Colon (tissue), 2 donors: ENCODE measurements at regions not wholly inside any gene's neighbourhood (a gene's known extent, or its start where the extent isn't known, plus 50 kb on each side); places are given as distances from the start of the nearest gene placed in this dataset.

Source experiments
- FAIRE-seq: peaks from 2 replicates; lab custom pipeline; 2012; peaks lifted over from hg19 to GRCh38; lab: Jason Lieb, UNC
- donor health status: control.
- donor health status: control.

GRCh38 chr22:22148905-22149304 is 95.7 kb upstream of the VPREB1 start:
- no peak for FAIRE-seq

GRCh38 chr22:22144858-22145257 is 99.7 kb upstream of the VPREB1 start:
- FAIRE-seq: no peak

GRCh38 chr22:22143448-22143847 is 101.1 kb upstream of the VPREB1 start:
- FAIRE-seq: no peak

GRCh38 chr22:22142661-22143060 is 101.9 kb upstream of the VPREB1 start:
- FAIRE-seq: no peak

DNA sequence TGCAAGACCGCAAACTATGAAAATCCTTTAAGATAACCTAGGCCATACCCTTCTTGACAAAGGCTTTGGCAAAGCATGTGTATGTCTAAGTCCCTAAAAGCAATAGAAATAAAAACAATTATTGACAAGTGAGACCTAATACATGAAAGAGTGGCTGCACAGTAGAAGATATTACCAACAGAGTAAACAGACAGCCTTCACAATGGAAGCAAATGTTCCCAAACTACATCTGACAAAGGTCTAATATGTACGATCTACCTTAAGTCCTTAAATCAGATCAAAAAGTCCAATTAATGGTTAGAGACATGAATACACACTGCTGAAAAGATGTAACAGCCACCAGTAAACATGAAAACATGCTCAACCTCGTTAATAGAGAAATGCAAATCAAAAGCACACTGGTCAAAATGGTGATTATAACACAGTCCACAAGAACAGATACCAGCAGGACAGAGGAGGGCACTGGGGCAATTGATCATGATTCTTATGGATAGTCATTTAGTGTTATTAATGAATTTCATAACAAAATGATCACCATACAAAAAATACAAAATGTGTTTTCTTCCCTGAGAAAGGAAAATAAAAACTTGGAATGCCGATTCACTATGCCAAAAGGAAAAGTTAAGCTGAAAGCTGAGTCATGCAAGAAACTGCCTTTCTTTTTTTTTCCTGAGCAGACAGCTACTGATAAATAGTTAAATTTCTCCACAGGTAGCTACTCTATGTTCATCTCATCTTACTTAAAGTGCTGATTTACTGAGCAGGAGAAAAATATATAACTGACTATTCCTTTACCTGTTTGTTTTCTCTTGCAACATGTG is 102.6 kb upstream of the VPREB1 start:
- no peak for FAIRE-seq

DNA sequence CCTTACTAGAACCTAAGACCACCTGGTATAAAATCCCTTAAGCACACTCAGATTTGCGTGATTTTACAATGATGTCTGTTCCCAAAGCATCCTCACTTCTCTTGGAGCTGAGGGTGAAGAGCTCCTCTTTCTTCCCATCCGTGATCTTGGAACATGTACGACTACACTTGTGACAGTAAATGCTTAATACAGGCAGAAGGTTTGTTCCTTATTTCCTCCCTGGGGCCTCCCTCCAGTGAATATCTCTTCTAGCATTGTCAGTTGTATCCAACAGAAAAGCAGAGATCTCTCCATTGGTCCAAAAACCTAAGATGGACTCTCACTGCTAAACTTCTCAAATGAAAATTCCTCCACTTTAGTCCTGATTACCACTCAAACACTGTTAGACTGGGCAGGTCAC is 103.6 kb upstream of the VPREB1 start:
- FAIRE-seq: no peak

DNA sequence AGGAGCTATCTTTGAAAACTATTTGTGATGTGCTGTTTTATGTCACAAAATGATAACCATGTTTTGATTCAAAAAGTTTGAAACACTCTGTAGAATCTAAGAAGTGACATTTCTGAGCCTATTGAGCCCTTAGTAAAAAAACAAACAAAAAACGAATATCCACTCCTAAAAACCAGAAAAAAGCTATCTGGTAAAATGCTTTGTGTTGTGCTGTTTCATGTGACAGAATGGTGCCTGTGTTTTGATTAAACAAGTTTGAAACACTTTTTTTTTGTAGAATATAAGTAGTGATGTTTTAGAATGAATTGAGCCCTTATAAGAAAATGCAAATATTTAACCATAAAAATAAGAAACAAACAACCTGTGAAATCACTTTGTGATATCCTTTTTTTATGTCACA is 105.2 kb upstream of the VPREB1 start:
- no peak for FAIRE-seq

DNA sequence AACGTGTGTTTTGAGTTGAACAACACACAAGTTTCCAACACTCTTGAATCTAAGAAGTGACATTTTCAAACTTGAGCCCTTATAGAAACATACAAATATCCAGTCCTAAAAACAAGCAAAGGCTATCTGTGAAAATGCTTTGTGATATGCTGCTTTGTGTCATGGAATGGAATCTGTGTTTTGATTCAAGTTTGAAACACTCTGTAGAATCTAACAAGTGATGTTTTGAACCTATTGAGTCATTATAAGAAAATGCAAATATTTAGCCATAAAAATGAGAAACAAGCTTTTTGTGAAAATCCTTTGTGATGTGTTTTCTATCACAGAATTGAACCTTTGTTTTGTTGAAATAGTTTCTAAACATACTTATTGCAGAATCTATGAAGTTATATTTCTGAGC is 105.7 kb upstream of the VPREB1 start:
- FAIRE-seq: no peak

DNA sequence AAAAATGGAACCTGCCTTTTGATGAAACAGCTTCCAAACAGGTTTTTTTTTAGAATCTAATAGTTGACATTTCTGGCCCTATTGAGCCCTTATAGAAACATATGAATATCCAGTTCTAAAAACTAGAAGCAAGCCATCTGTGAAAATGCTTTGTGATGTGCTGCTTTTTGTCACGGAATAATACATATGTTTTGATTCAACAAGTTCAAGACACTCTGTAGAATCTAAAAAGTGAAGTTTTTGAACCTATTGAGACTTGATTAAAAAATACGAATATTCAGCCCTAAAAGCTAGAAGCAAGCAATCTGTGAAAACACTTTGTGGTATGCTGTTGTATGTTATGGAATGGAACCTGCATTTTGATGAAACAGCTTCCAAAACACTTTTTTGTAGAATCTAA is 106.7 kb upstream of the VPREB1 start:
- FAIRE-seq: no peak

DNA sequence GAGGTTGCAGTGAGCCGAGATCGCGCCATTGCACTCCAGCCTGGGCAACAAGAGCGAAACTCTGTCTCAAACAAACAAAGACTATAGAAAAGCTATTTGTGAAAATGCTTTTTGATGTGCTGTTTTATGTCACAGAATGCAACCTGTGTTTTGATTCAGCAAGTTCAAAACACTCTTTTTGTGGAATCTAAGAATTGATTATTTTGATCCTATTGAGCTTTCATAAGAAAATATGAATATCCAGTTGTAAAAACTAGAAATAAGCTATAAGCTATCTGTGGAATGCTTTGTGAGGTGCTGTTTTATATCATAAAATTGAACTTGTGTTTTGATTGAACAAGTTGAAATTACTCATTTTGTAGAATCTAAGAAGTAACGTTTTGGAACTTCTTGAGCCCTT is 110.7 kb upstream of the VPREB1 start:
- FAIRE-seq: no peak

DNA sequence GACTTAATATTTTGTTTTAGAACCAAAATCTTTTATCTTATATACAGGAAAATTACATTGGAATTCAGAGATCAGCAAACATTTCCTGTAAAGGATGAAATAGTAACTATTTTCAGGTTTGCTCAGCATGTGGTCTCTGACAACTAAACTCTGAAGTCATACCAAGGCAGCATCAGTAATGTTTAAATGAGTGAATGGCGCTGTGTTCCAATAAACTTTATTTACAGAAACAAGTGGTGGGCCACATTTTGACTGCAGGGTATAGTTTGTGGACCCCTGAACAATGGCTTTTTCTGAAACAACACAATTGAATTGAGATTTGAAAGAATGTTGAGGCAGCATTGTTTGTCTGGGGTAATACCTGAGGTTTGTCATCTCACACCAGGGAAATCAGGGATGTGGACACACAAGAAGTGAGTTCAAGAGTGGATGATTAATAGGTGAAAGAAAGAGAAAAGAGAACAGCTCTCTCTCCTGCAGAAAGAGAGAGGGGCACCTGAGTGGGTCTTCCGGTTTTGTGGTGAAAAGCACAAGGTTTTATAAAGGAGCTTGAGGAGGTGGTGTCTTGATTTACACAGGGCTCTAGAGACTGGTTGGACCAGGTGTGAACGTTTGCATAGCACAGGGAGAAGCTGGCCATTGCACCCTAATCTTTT is 113.5 kb upstream of the VPREB1 start:
- no peak for FAIRE-seq

DNA sequence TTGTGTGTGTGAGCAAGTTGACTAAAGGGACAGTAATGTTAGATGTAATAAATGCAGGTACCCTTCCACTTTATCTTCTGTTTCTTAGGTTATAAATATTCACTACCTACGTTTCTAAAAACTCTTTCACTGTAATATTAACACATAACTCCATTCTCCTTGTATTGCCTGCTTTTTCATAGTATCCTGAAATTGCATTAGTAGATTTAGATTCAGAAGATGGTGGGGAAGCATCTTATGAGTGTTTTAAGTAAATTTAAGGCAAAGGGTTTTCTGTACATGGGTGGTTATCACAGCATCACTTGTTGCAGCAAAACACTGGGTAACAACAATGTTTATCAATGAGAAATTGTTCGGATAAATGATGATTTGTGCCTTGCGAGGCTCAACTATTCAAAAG is 115.2 kb upstream of the VPREB1 start:
- FAIRE-seq: no peak

DNA sequence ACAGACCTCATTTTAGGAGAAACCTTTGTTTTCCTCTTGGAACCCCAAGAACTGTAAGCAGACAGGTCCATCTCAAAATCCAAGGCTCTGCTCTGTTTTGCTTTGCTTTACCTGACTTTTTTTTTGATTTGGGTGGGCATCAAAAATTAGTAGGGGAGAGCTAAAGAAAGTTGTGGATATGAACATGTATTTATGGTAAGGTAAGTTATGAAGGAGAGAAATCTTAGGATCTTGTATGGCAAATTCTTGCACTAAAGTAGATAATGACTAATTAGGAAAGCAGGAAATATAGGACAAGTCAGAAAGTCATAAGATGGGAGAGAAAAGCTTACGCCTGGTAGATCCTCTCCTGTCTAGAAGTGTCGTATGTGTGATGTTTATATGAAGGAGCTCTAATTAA is 116.1 kb upstream of the VPREB1 start:
- no peak for FAIRE-seq

GRCh38 chr22:22127100-22127499 is 117.5 kb upstream of the VPREB1 start:
- FAIRE-seq: no peak

- no peak for FAIRE-seq
Observed at GRCh38 chr22:22125579-22126468, 118.8 kb upstream of the VPREB1 start.

GRCh38 chr22:22125028-22125578 is 119.5 kb upstream of the VPREB1 start:
- FAIRE-seq: no peak

- no peak for FAIRE-seq
Observed at GRCh38 chr22:22124374-22124773, 120.2 kb upstream of the VPREB1 start.

DNA sequence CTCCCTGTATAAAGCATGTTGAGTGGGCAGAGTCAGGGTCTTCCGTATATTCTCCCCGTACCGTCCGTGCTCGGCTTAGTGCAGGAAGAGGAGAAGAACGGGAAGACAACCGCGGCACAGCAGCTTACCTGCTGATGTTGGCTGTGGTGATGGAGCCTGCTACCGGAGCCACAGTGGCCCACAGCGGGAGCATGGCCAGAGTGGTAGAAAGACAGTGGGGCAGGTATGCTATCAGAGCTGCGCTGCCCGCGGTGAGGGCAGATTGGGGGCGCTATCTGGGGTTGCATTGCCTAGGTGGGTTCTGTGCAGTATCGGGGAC is 120.7 kb upstream of the VPREB1 start:
- no peak for FAIRE-seq

DNA sequence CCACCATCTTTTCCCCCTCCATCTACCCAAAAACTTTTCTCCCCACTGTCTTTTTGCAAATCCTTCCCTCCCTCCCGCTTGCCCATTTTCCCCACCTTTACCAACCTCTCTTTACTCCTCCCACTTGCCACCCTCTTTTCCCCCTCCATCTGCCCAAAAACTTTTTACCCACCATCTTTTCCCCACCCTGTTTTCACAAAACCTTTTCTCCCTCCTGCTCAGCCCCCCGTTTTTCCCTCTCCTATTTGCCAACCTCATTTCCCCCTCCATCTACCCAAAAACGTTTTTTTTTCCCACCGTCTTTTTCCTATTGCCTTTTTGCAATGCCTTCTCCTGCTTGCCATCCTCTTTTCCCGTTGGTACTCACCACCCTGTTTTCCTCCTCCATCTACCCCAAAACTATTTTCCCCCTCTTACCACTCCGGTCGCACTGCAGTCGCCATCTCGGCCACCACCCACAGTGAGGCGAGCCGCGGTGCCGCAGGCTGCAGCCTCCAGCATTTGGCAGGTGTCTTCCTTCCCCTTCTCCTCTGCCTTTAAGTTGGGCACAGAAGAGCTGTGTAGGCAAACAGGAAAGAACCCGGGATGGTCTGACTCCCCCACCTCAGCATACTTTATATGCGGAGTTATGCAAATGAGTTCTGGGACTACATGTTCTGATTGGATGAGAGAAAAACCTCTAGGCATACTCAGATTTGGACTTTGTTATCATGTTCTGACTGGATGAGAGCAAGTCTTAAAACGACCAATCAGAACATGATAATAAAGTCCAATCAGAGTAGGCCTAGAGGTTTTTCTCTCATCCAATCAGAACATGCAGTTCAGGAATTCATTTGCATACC is 121.2 kb upstream of the VPREB1 start:
- FAIRE-seq: no peak

DNA sequence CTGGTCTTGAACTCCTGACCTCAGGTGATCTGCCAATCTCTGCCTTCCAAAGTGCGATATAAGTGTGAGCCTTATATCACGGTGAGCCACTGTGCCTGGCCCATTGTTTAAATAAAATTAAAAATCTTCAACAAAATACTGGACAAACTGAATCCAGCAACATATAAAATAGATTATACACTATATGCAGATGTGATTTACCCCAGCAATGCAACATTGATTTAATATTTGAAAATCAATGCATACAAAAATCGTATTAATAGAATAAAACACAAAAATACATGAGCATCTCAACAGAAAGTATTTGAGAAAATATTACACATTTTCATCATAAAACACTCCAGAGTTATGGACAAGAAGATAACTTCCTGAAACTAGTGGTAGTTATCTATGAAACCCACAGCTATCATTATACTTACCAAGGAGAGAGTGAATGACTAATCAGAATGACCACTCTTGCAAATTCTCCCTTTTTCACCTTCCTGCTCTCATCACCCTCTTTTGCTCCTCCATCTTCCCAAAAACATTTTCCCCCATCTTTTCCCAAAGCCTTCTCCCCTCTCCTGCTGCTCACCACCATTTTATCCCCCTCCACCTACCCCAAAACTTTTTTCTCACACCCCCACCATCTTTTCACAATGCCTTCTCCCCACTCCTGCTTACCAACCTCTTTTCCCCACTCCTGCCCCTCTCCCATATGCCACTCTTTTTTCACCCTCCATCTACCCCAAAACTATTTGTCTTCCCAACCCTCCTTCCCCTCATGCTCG is 122.1 kb upstream of the VPREB1 start:
- FAIRE-seq: no peak

DNA sequence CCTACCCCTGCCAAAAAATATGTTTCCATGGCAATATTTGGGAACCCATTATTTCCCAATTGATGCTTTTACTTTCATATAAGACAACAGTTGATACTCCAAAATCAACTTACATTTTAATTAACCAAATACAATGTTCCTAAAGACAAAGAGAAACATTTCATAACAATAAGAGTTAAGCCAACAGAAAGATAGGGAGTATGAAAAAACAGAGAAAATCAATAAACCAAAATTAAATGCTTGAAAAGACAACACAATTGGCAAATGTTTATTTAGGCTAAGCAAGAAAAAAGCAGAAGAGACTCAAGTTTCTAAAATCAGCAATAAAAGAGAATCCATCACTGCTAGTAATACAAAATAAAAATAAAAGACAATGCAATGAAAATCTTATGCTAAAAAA is 123.1 kb upstream of the VPREB1 start:
- no peak for FAIRE-seq
